KMS-11 (cell line): ENCODE measurements at regions not wholly inside any gene's neighbourhood (a gene's known extent, or its start where the extent isn't known, plus 50 kb on each side); places are given as distances from the start of the nearest gene placed in this dataset.

ENCODE experiments used
- H2AFZ ChIP-seq: fragments of 200-600 bp; sonication (generic); 2 replicates; pipeline ENCODE4 v1.6.1; 2016; ENCODE audit warnings: antibody characterized with exemption, mixed run types, low read depth
- H3K27ac ChIP-seq: fragments of 200-600 bp; sonication (generic); 2 replicates; pipeline ENCODE4 v1.6.1; 2016; ENCODE audit warnings: mild to moderate bottlenecking, mixed run types
- H3K27me3 ChIP-seq: fragments of 200-600 bp; sonication (generic); 2 replicates; pipeline ENCODE4 v1.6.1; 2017; ENCODE audit warnings: mild to moderate bottlenecking, low read depth, mixed run types, moderate library complexity; ENCODE audit not compliant: insufficient read depth
- H3K36me3 ChIP-seq: fragments of 200-600 bp; sonication (generic); 2 replicates; pipeline ENCODE4 v1.6.1; 2017; ENCODE audit warnings: mild to moderate bottlenecking, mixed run types; ENCODE audit not compliant: insufficient read depth
- H3K4me1 ChIP-seq: fragments of 200-600 bp; sonication (generic); 2 replicates; pipeline ENCODE4 v1.6.1; 2016; ENCODE audit warnings: mild to moderate bottlenecking, low read depth, mixed run types; ENCODE audit not compliant: poor library complexity, severe bottlenecking
- H3K4me2 ChIP-seq: fragments of 200-600 bp; sonication (generic); 2 replicates; pipeline ENCODE4 v1.7.0; 2016; ENCODE audit warnings: mild to moderate bottlenecking, mixed run types
- H3K4me3 ChIP-seq: fragments of 200-600 bp; sonication (generic); IDR thresholded peaks from 2 replicates; pipeline ENCODE4 v1.6.1; 2017; ENCODE audit warnings: low read depth, low read length, mixed read lengths; ENCODE audit not compliant: insufficient read depth
- H3K79me2 ChIP-seq: fragments of 200-600 bp; sonication (generic); 2 replicates; pipeline ENCODE4 v1.6.1; 2016; ENCODE audit warnings: low read depth, mixed run types; ENCODE audit not compliant: insufficient read depth
- H3K9ac ChIP-seq: fragments of 200-600 bp; sonication (generic); 2 replicates; pipeline ENCODE4 v1.6.1; 2016; ENCODE audit warnings: mild to moderate bottlenecking, mixed run types
- H4K20me1 ChIP-seq: fragments of 200-600 bp; sonication (generic); 2 replicates; pipeline ENCODE4 v1.6.1; 2016; ENCODE audit warnings: mild to moderate bottlenecking, mixed run types; ENCODE audit not compliant: insufficient read depth
- CTCF ChIP-seq: fragments of 200-600 bp; sonication (generic); conservative IDR thresholded peaks from 2 replicates; pipeline ENCODE4 v1.6.1; 2017; ENCODE audit warnings: low read depth, mild to moderate bottlenecking, antibody characterized with exemption, low read length, moderate library complexity, mixed read lengths

GRCh38 chr14:98371141-98371540 lies 900.9 kb downstream of the BCL11B start:
- Histone ChIP-seq H3K4me2 (no peak overlapping the region), H3K9ac (no peak overlapping the region), H3K4me3 (no peak overlapping the region), H4K20me1 (no peaks in the 10 kb centered on the region), H3K79me2 (no peaks in the 10 kb centered on the region), H3K36me3 (no peaks in the 10 kb centered on the region), H3K27me3 (no peaks in the 10 kb centered on the region), H3K27ac (no peak overlapping the region), H2AFZ (no peak overlapping the region), H3K4me1 (no peaks in the 10 kb centered on the region)
- TF ChIP-seq CTCF: no peak

- no peaks in the 10 kb centered on the region for H3K4me1 ChIP-seq
- no peak overlapping the region for H3K9ac ChIP-seq
- H3K36me3 ChIP-seq: no peaks in the 10 kb centered on the region
- H3K4me3 ChIP-seq: no peak overlapping the region
- no peak for TF ChIP-seq CTCF
- no peak overlapping the region for H3K4me2 ChIP-seq
- no peaks in the 10 kb centered on the region for H3K79me2 ChIP-seq
- H4K20me1 ChIP-seq: no peaks in the 10 kb centered on the region
- no peak overlapping the region for H3K27ac ChIP-seq
- no peaks in the 10 kb centered on the region for H3K27me3 ChIP-seq
- no peak overlapping the region for H2AFZ ChIP-seq
Measured at GRCh38 chr14:98374136-98374535, 897.9 kb downstream of the BCL11B start.

GRCh38 chr14:98375566-98375965 lies 896.4 kb downstream of the BCL11B start:
- H3K27me3 ChIP-seq: no peaks in the 10 kb centered on the region
- H3K79me2 ChIP-seq: no peaks in the 10 kb centered on the region
- TF ChIP-seq CTCF: no peak
- no peak overlapping the region for H3K9ac ChIP-seq
- H3K36me3 ChIP-seq: no peaks in the 10 kb centered on the region
- no peak overlapping the region for H3K27ac ChIP-seq
- H3K4me1 ChIP-seq: no peaks in the 10 kb centered on the region
- H2AFZ ChIP-seq: no peak overlapping the region
- no peak overlapping the region for H3K4me3 ChIP-seq
- H3K4me2 ChIP-seq: no peak overlapping the region
- no peaks in the 10 kb centered on the region for H4K20me1 ChIP-seq

GRCh38 chr14:98379830-98380229 lies 892.2 kb downstream of the BCL11B start:
- Histone ChIP-seq H4K20me1 (no peaks in the 10 kb centered on the region), H3K4me3 (no peak overlapping the region), H3K4me1 (no peaks in the 10 kb centered on the region), H3K27ac (no peak overlapping the region), H3K79me2 (no peaks in the 10 kb centered on the region), H3K27me3 (no peaks in the 10 kb centered on the region), H3K9ac (no peak overlapping the region), H2AFZ (no peak overlapping the region), H3K36me3 (no peaks in the 10 kb centered on the region), H3K4me2 (no peak overlapping the region)
- no peak for TF ChIP-seq CTCF

DNA sequence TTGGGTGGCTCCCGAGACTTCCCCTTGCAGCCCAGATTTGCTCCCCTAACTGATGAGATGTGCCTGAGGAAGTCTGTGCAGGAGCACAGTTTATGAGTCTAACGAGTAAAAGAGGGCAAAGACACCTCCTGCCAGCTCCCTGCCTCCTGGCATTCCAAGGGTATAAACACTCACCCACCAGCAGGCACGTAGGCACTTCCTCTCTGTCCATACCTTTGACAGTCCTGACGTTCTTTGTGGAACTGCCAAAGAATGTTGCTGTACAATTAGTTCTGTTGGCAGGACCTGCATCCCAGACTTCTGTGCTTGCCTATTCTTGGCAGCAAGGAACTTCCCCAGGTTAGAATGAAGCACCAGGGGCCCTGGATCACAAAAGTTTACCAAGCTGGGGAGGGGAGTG lies 889.3 kb downstream of the BCL11B start:
- no peak overlapping the region for H3K9ac ChIP-seq
- no peaks in the 10 kb centered on the region for H3K79me2 ChIP-seq
- no peaks in the 10 kb centered on the region for H3K36me3 ChIP-seq
- TF ChIP-seq CTCF: no peak
- H2AFZ ChIP-seq: no peak overlapping the region
- no peak overlapping the region for H3K27ac ChIP-seq
- H4K20me1 ChIP-seq: no peaks in the 10 kb centered on the region
- no peaks in the 10 kb centered on the region for H3K4me1 ChIP-seq
- H3K4me2 ChIP-seq: no peak overlapping the region
- no peaks in the 10 kb centered on the region for H3K27me3 ChIP-seq
- no peak overlapping the region for H3K4me3 ChIP-seq
